HG03097 (cell line): ENCODE measurements at regions not wholly inside any gene's neighbourhood (a gene's known extent, or its start where the extent isn't known, plus 50 kb on each side); places are given as distances from the start of the nearest gene placed in this dataset.
"Not testable (repeated sequence)": the region's sequence is repeated elsewhere in the genome, so short reads cannot be mapped to it uniquely, and the experiment has no call there.

Experiments used
- ATAC-seq: cut with Tn5 transposase; IDR thresholded peaks from one replicate; pipeline ENCODE4 v1.9.1; 2021; ENCODE audit not compliant: unreplicated experiment, low FRiP score

DNA sequence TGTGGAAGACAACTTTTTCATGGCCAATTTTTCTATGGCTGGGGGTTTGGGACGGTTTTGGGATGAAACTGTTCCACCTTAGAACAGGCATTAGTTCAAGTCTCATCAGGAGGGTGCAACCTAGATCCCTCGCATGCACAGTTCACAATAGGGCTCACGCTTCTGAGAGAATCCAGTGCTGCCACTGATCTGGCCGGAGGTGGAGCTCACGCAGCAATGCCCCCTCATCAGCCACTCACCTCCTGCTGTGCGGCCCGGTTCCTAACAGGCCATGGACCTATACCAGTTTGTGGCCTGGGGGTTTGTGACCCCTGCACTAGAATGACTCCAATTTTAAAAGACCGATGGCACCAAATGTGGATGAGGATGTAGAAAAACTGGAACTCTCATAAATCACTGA lies 127.2 kb upstream of the IER5L start:
- no peak for ATAC-seq

GRCh38 chr9:129301941-129302340 lies 123.9 kb upstream of the IER5L start:
- ATAC-seq: no peak

DNA sequence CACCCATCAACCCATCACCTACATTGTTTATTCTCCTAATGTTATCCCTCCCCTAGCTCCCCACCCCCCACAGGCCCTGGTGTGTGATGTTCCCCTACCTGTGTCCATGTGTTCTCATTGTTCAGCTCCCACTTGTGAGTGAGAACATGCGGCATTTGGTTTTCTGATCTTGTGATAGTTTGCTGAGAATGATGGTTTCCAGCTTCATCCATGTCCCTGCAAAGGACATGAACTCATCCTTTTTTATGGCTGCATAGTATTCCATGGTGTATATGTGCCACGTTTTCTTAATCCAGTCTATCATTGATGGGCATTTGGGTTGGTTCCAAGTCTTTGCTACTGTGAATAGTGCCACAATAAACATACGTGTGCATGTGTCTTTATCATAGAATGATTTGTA lies 118.1 kb upstream of the IER5L start:
- not testable (repeated sequence) for ATAC-seq

- ATAC-seq: no peak
Measured at GRCh38 chr9:129291041-129291501, 113.0 kb upstream of the IER5L start.

DNA sequence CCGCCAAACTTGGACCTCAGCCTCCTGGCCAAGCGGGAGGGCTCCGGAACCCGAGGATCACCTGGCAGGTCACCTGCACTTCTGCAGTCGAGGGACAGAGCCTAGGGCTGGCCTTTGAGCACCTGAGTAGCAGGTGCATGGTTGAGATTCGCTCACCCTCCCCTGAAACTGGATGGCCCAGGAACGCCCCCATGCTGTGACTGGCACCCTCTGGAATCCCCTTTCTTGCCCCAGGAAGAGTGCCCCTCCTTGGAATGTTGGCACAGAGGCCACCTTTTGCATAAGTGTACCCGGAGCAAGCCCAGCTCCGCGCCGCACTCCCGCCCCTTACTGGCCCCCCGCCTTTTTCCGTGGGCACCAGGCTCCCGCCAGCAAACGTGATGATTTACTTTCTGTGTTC lies 112.5 kb upstream of the IER5L start:
- ATAC-seq: no peak

- ATAC-seq: no peak
Measured at GRCh38 chr9:129289883-129290282, 111.8 kb upstream of the IER5L start.

DNA sequence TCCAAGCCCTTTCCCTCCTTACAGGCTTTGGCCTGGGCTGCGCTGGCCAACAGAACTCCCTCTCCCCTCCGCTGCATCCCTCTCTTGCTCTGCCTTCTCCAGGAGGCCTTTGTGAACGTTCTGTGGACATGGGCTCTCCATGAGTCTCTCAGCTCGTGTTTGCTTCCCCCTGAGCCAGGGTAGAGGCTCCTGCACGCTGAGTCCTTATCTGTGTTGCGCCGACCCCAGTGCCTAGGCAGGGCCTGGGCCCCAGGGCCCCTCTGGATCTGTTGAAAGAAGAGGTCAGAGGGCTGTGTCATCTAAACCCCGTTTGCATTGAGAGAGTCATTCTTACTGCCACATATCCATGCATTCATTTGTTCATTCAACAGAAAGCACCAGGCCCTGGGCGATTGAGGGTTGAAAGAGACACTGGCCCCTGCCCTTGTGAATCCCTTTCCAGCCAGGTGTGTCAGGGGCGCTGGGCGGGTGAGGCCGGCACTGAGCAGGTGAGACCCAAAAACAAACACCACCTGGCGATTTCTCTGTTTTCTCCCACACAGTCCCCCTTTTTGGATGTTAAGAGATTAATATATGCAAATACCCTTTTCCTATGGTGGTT lies 111.2 kb upstream of the IER5L start:
- no peak for ATAC-seq

DNA sequence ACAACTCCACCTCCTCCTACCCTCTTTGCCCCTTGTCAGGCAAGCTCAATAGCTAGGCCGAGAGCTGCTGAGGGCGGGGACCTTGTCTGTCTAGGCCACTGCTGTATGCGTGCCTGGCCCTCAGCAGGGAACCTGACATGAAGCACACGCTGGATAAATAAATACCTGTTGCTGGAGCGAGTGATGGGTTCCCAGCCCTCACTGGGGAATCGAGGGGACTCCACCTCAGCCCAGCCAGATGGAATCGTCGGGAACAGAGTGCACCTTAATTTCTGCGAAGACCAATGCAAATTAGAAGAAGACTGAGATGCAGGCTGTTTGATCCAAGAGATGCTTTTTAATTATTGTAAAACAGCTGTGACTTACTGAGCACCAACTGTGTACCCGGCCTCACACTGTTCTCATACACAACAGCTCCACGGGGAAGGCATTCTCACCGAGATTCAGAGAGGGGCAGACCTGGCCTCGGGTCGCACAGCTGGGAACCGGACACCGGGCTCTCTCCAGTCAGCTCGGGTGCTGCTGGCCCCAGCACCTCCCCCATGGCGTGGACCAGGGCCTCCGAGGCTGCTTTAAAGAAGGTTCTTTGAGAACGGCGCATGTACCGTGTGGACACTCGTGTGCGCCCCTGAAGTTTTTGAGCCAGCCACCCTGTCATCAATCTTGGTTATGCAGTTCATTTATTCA lies 109.7 kb upstream of the IER5L start:
- ATAC-seq: no peak

- ATAC-seq: no peak
Measured at GRCh38 chr9:129285979-129286772, 108.1 kb upstream of the IER5L start.

GRCh38 chr9:129285382-129285781 lies 107.3 kb upstream of the IER5L start:
- no peak for ATAC-seq

GRCh38 chr9:129284607-129285291 lies 106.7 kb upstream of the IER5L start:
- ATAC-seq: no peak

DNA sequence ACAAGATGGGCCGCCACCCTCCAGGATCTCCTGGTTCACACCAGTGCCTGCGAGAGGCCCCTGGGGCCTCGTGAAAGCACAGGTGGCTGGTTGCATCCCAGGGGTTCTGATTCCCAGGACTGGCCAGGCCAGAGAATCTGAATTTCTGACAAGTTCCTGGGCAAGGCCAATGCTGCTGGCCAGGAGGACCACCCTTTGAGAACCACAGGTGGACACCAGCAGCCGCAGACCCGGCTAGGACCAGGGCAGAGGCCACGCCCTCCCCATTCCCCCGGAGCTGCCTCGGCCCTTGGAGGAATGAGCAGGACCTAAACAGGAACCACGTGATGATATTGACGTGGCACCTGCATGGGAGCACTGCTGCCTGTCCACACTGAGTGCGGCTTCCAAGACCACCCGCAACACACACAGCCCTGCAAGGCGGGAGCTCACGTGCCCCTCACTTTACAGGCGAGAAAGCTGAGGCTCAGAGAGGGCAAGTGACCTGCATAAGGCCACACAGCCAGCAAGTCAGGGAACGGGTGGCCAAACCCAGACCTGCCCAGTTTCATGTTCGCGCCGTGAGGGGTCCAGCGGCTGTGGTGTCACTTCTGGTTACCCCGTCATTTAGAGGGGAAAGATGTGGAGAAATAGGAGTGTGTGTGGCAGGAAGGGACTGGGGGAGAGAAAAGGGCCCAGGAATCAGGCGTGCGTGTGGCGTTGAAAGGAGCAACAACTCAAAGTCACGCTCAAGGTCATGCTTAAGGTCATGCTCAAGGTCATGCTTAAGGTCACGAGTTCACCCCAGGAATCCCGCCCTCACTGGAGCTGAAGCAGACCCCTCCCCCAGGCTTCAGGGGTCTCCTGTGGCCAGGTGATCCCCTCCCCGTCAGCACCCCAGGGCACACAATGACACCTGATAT lies 105.9 kb upstream of the IER5L start:
- ATAC-seq: no peak

DNA sequence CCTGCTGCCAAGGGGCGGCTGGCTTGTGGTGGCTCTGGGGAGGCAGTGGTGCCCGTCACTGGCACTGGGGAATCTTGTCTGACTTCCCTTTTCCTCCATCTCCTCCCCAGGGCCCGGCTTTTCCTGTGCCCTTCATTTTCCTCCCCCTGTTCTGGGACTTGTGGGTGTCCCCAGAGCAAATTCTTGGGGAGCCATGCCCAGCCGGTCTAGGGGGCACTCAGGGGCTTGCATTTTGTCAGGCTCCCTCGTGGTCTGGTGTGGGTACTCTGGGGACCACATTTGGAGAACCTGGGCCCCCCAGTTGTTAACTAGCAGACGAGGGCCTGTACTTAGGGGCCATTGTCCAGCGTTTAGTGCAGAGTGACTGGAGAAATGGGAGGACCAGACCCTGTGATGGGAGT lies 105.2 kb upstream of the IER5L start:
- ATAC-seq: no peak

DNA sequence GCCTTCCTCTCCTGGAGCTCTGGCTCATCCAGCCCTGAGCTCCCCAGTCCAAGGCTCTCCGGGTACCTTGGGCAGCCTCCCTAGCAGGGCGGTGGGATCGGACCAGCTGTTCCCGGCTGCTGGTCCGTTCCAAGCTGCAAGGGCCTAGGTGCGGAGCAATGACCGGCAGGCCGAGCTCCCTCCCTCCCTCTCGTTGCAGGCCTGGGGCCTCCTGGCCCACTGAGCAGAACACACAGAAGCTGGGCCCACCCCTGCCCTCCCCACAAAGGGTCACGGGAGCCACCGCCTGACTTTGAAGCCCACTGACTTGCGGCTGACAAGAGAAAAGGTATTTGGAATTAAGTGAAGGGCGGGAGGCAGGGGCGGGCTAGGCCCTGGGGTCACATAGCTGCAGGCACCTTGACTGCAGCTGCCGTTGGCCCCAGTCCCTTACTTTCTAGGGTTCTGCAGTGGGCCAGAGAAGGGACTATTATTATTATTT lies 104.7 kb upstream of the IER5L start:
- ATAC-seq: no peak

GRCh38 chr9:129282272-129282671 lies 104.2 kb upstream of the IER5L start:
- ATAC-seq: no peak

GRCh38 chr9:129281506-129282145 lies 103.6 kb upstream of the IER5L start:
- ATAC-seq: no peak

GRCh38 chr9:129280623-129281271 lies 102.7 kb upstream of the IER5L start:
- no peak for ATAC-seq

- ATAC-seq: no peak
Measured at GRCh38 chr9:129280236-129280622, 102.2 kb upstream of the IER5L start.
